Midbrain (tissue), 1 donor: ENCODE measurements at regions not wholly inside any gene's neighbourhood (a gene's known extent, or its start where the extent isn't known, plus 50 kb on each side); places are given as distances from the start of the nearest gene placed in this dataset.
A peak's percentile ranks its signal among the peaks of the same experiment; 100 is the strongest.
"Not testable (repeated sequence)": the region's sequence is repeated elsewhere in the genome, so short reads cannot be mapped to it uniquely, and the experiment has no call there.

Experiments used
- DNase-seq: peaks from one replicate; lab custom pipeline; 2025; lab: John Stamatoyannopoulos, UW

GRCh38 chr11:38884145-38884865 is 2286.3 kb upstream of the RAG2 start:
- DNase-seq = no peak

DNA sequence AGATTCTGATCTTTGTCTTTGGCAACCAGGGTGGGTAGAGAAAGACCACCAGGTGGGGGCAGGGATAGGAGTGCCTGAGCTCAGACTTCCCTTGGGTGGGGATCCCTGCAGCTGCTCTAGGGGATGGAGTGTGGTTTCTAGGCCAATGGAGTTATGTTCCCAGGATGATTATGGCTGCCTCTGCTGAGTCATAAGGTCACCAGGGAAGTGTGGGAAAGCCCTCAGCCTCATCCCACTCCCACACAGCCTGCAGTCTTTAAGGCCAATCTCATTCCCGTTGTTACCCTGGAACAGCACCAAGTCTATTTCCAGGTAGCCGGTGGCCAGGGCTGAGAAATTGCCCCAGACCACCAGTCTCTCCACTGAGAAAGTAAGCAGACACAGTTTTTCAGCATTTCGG is 2269.3 kb upstream of the RAG2 start:
- no peak for DNase-seq

DNA sequence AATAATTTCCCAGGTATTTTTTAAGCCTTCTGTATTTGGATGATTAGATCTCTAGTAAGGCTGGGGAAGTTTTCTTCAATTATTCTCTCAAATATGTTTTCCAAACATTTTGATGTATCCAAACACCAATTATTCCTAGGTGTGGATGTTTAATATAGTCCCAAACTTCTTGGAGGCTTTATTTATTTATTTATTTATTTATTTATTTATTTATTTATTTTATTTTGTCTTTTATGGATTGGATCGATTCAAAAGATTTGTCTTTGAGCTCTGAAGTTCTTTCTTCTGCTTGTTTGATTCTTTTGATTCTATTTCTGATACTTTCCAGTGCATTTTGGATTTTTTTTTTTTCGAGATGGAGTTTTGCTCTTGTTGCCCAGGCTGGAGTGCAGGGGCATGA is 2267.9 kb upstream of the RAG2 start:
- no peak for DNase-seq

DNA sequence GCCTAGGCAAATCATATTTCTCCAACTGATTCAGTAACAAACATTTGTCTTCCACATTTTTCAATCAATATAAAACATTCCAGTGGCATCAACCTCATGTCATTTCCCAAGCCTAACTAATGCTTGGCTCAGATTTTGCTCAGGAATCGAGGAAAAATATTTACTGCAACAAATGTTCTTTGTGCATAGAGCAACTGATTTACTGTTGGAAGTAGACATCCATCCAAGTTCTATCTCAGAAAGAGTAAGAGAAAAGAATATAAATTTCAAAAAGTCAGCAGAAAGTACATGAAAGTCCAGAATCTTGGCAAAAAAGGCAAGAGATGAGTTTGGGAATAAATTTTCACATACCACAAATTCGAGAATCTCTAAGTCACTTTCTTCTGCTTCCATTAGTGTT is 2245.0 kb upstream of the RAG2 start:
- DNase-seq = no peak

- DNase-seq = no peak
These were observed 2241.0 kb upstream of the RAG2 start for GRCh38 chr11:38839071-38839470.

DNA sequence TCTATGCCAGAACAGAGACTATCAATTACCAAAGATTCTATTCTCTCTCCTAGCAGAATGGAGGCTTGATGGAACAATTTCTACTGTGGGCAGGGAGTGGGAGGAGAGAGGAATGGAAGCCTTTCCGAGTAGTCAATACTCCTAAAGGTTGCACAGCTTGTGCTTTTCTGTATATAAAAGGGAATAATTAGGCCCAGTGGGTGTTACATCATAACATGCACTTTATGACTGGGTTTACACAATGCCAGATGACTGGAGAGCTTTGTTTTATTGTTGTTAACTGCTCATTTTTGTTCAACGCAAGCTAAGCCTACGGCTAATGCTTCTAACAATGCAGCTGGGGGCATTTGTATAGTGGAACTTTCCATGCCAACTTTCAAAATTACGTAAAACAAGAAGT is 2237.9 kb upstream of the RAG2 start:
- DNase-seq = no peak

GRCh38 chr11:38824573-38824972 is 2226.5 kb upstream of the RAG2 start:
- no peak for DNase-seq

DNA sequence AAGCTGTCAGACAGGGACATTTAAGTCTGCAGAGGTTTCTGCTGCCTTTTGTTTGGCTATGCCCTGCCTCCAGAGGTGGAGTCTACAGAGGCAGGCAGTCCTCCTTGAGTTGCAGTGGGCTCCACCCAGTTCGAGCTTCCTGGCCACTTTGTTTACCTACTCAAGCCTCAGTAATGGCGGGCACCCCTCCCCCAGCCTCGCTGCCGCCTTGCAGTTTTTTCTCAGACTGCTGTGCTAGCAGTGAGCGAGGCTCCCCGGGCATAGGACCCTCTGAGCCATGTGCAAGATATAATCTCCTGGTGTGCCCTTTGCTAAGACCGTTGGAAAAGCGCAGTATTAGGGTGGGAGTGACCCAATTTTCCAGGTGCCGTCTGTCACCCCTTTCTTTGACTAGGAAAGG is 2223.8 kb upstream of the RAG2 start:
- not testable (repeated sequence) for DNase-seq

- DNase-seq = no peak
These were observed 2221.9 kb upstream of the RAG2 start for GRCh38 chr11:38819981-38820380.

- DNase-seq = no peak
These were observed 2220.7 kb upstream of the RAG2 start for GRCh38 chr11:38818720-38819119.

DNA sequence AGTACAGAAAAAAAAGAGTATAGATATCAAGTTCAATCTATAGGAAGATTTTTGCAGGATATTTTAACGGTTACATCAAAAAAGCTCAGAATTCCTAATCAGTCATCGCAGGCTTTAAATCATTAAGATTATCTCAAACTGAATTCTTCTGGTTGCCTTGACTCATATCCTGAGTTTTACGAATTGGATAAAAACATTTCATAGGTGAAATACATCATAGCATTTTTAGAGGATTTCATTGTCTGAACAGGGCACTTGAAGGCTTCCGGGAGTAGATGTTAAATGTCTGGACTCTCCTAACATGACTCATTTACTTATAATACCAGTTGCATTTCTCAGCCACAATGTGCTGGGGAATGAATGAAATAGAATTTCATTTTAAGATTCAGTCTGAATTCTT is 2216.6 kb upstream of the RAG2 start:
- no peak for DNase-seq

- DNase-seq = no peak
These were observed 2211.5 kb upstream of the RAG2 start for GRCh38 chr11:38809521-38809920.

DNA sequence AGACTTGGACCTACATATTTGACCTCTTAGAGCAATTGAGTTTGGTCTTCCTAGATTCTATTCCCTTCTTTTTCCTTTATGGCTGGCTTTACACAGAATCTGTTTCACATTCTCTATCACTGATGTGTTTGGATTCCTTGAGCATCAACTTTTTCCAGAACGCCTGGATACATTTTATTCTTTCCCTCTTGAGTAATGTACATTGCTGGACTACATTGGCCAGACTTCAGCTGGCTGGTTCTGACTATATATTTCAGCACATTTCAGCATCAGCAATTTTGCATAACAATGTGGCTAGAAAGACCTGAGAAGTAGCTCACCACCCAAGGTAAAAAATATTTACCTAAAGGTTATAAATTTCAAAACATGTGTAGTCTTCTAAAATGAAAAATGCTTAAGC is 2198.2 kb upstream of the RAG2 start:
- no peak for DNase-seq

DNA sequence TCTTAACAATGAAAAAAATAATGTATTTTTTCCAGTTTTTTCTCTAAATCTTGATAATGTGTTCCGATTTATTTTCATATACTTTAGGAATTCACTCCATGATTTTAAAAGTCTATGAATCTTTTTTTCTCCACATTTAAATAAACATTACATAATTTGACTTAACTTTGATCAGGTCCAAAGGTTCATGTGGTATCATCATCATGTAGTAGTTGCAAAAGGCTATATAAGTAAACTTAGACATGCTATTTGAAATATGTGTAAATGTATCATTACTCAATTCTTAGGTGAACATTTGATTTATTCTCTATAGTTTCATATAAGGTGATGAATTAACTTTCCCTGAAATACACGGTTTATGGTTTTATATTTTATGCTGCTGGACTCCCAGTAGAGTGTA is 2197.0 kb upstream of the RAG2 start:
- DNase-seq = no peak

DNA sequence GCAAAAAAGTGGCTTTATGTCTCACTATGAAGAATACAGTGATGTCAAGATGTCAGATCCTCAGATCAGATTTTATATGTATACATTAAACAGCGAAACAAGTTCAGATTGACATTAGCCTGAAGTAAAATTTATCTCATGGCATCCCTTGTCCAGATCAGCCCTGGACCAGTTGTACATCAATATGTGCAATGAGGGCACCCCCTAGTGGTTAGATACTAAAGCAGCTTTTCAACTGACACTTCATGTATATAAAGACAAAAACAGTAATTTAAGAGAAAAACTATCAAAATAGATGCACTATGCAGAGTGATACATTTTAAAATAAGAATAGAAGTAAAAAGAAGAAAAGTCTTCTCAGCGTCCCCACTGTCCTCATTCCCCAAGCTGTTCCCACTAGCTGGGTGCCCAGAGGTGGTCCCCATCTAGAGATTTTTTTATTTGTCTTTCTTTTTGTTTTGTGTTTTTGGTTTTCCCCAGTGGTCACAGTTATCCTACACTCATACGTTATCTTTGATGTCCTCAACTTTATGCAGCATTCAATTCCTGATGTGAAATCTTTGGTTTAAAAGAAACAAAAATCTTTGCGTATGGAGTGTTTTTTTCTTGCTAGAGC is 2193.4 kb upstream of the RAG2 start:
- DNase-seq = peak; percentile 72

DNA sequence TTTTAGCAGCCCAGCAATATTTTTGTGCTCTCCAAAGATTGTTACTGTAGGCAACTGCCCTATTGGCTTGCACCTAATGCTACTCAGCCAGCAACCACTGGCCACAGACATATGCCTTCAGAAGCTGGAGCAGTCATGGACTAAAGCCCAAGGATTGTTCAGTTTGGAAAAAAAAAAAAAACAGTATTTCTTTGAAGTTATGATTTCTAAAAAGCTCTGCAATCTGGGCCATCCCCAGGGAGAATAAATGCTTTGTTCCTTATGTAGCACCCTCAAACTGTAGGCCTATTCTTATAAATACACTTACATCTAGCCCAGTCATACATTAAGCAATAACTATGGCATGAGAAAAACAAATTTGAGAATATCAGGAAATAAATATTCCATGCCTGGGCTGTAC is 2190.5 kb upstream of the RAG2 start:
- DNase-seq = no peak

DNA sequence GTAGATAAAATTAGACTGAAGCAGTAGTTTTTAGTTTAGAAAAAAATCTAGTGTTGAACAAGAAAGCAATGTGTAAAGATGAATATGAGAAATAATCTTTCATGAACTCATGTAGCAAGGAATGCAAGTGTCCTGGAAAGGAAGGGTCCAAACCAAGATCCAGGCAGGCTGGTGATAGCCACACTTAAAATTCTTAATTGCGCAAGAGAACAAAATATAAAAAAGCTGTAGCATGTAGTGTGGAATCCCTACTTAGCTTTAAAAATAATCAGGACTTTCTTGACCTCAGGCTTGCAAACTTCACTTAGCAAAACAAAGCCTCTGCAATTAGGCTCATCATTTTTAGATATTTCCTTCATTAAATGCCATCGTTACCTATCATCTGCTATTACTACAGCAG is 2186.1 kb upstream of the RAG2 start:
- no peak for DNase-seq

- DNase-seq = no peak
These were observed 2168.8 kb upstream of the RAG2 start for GRCh38 chr11:38766796-38767195.

DNA sequence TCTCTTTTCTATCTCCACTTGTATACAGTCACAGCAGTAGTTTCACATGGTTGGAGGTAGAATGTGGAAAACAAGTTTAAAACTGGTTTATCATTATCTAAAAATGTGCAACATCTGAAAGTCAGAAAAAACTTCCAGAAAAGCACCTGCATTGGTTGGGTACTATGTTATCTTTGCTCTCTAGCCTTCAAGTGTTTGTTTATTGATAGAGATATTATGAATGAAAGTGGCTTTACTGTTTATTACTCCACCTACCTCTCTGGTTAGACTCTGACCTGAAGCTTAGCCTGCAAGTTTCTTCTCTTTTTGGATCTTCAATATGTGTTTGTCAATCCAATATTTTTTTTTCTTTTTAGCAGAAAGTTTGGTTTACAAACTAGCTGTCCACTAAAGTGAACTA is 2161.4 kb upstream of the RAG2 start:
- DNase-seq = no peak

- DNase-seq = no peak
These were observed 2158.5 kb upstream of the RAG2 start for GRCh38 chr11:38756537-38756936.

GRCh38 chr11:38751421-38751820 is 2153.4 kb upstream of the RAG2 start:
- DNase-seq = no peak

DNA sequence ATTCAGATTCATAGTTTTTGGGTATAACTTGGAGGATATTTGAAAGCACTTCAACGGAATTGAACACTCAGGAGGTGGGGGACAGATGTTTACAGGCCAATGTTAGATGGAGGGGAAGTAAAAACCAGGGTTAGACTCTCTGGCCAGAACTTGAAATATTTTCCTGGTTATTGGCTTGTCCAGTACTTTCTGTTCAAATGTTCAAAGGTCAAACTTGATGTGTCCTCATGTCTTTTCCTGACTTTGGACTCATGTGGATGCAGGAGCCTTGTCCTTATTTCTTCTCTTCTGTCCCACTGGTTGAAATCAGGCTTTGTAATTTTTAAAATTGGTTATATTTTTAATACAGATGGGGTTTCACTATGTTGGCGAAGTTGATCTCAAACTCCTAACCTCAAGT is 2148.5 kb upstream of the RAG2 start:
- DNase-seq = not testable (repeated sequence)

GRCh38 chr11:38723361-38723760 is 2125.3 kb upstream of the RAG2 start:
- DNase-seq = no peak
